H1 (cell line): ENCODE measurements at regions not wholly inside any gene's neighbourhood (a gene's known extent, or its start where the extent isn't known, plus 50 kb on each side); places are given as distances from the start of the nearest gene placed in this dataset.

Experiments
- CTCF ChIA-PET: fragments of 300-600 bp; sonication (Branson Sonifier 250); formaldehyde crosslinking; loops from one replicate; lab custom pipeline; 2021; ENCODE audit not compliant: partially characterized antibody; lab: Charles Lee
- POLR2A ChIA-PET: fragments of 300-600 bp; sonication (Branson Sonifier 250); formaldehyde crosslinking; loops from one replicate; lab custom pipeline; 2021; ENCODE audit warnings: inconsistent platforms; ENCODE audit not compliant: partially characterized antibody; lab: Charles Lee
- DNase-seq, 2 experiments: peaks; one replicate each; pipeline versions ENCODE4 v3.0.0 to v3.0.0-alpha.2; 2010 to 2022; ENCODE audit warnings: low spot score in 2 of 2, low read depth in 1 of 2, mixed read lengths in 1 of 2
- FAIRE-seq: peaks from 2 replicates; lab custom pipeline; 2011; peaks lifted over from hg19 to GRCh38; lab: Jason Lieb, UNC
- H2AFZ ChIP-seq: 2 replicates; pipeline ENCODE4 v1.8.1; 2012; ENCODE audit warnings: low read length, inconsistent platforms
- H2AK5ac ChIP-seq: 2 replicates; pipeline ENCODE4 v1.6.1; 2013; ENCODE audit warnings: low read depth, low read length
- H2BK120ac ChIP-seq: replicated peaks from 2 replicates; pipeline ENCODE3; 2013; ENCODE audit warnings: low read depth, low read length, inconsistent platforms
- H2BK12ac ChIP-seq: 2 replicates; pipeline ENCODE4 v1.6.1; 2013; ENCODE audit warnings: low read depth, low read length
- H2BK15ac ChIP-seq: 2 replicates; pipeline ENCODE4 v1.6.1; 2013; ENCODE audit warnings: low read length
- H2BK20ac ChIP-seq: 2 replicates; pipeline ENCODE4 v1.6.1; 2013; ENCODE audit warnings: low read length
- H2BK5ac ChIP-seq: 2 replicates; pipeline ENCODE4 v1.6.1; 2013; ENCODE audit warnings: low read depth, low read length
- H3K14ac ChIP-seq: 2 replicates; pipeline ENCODE4 v1.6.1; 2013; ENCODE audit warnings: inconsistent platforms; ENCODE audit not compliant: insufficient read length
- H3K18ac ChIP-seq: 2 replicates; pipeline ENCODE4 v1.6.1; 2013; ENCODE audit warnings: low read length; ENCODE audit errors: extremely low read depth
- H3K23ac ChIP-seq: 2 replicates; pipeline ENCODE4 v1.6.1; 2013; ENCODE audit warnings: inconsistent platforms; ENCODE audit not compliant: insufficient read length
- H3K23me2 ChIP-seq: 2 replicates; pipeline ENCODE4 v1.6.1; 2013; ENCODE audit warnings: low read depth, low read length
- H3K27ac ChIP-seq: 2 replicates; pipeline ENCODE4 v1.6.1; 2011; ENCODE audit warnings: low read depth, low read length, inconsistent platforms
- H3K27me3 ChIP-seq, 4 experiments: replicated peaks in 1 of 4; 1 replicate in 1 of 4; 2 replicates in 3 of 4; pipeline versions ENCODE4 v1.6.1 to v1.8.1; 2011 to 2013; ENCODE audit warnings: low read length in 3 of 4, mild to moderate bottlenecking in 3 of 4, inconsistent platforms in 2 of 4, mixed read lengths in 2 of 4, moderate library complexity in 1 of 4; ENCODE audit not compliant: control insufficient read depth in 3 of 4, insufficient read depth in 3 of 4; ENCODE audit errors: extremely low read depth in 1 of 4
- H3K36me3 ChIP-seq, 4 experiments: 2 replicates each; pipeline versions ENCODE4 v1.6.1 to v1.8.1; 2011 to 2013; ENCODE audit warnings: mild to moderate bottlenecking in 4 of 4, low read length in 3 of 4, moderate library complexity in 2 of 4, control low read depth in 1 of 4, inconsistent platforms in 1 of 4; ENCODE audit not compliant: insufficient read depth in 4 of 4, control insufficient read depth in 2 of 4
- H3K4ac ChIP-seq: replicated peaks from 2 replicates; pipeline ENCODE3; 2013; ENCODE audit warnings: low read length, low read depth, mixed read lengths, inconsistent platforms; ENCODE audit not compliant: insufficient read length
- H3K4me1 ChIP-seq, 4 experiments: replicated peaks in 1 of 4; 1 replicate in 1 of 4; 2 replicates in 3 of 4; pipeline versions ENCODE4 v1.6.1 to v1.8.1; 2011 to 2013; ENCODE audit warnings: low read length in 3 of 4, inconsistent platforms in 2 of 4, mixed read lengths in 1 of 4; ENCODE audit not compliant: insufficient read depth in 4 of 4, control insufficient read depth in 3 of 4
- H3K4me2 ChIP-seq, 2 experiments: 2 replicates each; pipeline versions ENCODE4 v1.6.1 to v1.8.1; 2011 to 2013; ENCODE audit warnings: low read depth in 2 of 2, low read length in 2 of 2, control low read depth in 1 of 2, inconsistent platforms in 1 of 2, mild to moderate bottlenecking in 1 of 2; ENCODE audit not compliant: insufficient read depth in 1 of 2
- H3K4me3 ChIP-seq, 4 experiments: fragments of 200-600, 300-600 bp in 1 of 4; sonication (generic), shearing (Covaris generic), sonication (Bioruptor Twin) in 1 of 4; 2 replicates each; pipeline versions ENCODE4 v1.5.1 to v1.8.1; 2011 to 2016; ENCODE audit warnings: low read length in 4 of 4, low read depth in 3 of 4, control low read depth in 2 of 4, inconsistent platforms in 2 of 4, mild to moderate bottlenecking in 2 of 4, mixed read lengths in 1 of 4, moderate library complexity in 1 of 4; ENCODE audit not compliant: insufficient read depth in 2 of 4; ENCODE audit errors: extremely low read depth in 1 of 4
- H3K56ac ChIP-seq: replicated peaks from 2 replicates; pipeline ENCODE3; 2013; ENCODE audit warnings: low read depth, mild to moderate bottlenecking, mixed read lengths, low read length, inconsistent platforms; ENCODE audit not compliant: insufficient read length
- H3K79me1 ChIP-seq: 2 replicates; pipeline ENCODE4 v1.6.1; 2013; ENCODE audit warnings: low read depth, low read length, control low read depth
- H3K79me2 ChIP-seq, 2 experiments: 2 replicates each; pipeline versions ENCODE4 v1.6.1 to v1.8.1; 2012 to 2013; ENCODE audit warnings: low read length in 2 of 2, mild to moderate bottlenecking in 2 of 2, inconsistent platforms in 1 of 2; ENCODE audit not compliant: insufficient read depth in 2 of 2, control insufficient read depth in 1 of 2
- H3K9ac ChIP-seq, 4 experiments: replicated peaks in 1 of 4; 1 replicate in 1 of 4; 2 replicates in 3 of 4; pipeline versions ENCODE4 v1.6.1 to v1.8.1; 2011 to 2013; ENCODE audit warnings: low read depth in 3 of 4, low read length in 3 of 4, control low read depth in 2 of 4, mild to moderate bottlenecking in 2 of 4, moderate library complexity in 2 of 4, inconsistent platforms in 1 of 4; ENCODE audit errors: extremely low read depth in 1 of 4
- H3K9me3 ChIP-seq, 2 experiments: 2 replicates each; pipeline versions ENCODE4 v1.6.1 to v1.8.1; 2012 to 2013; ENCODE audit warnings: mild to moderate bottlenecking in 2 of 2, moderate library complexity in 2 of 2, control low read depth in 1 of 2, inconsistent platforms in 1 of 2, low read depth in 1 of 2, low read length in 1 of 2, mixed read lengths in 1 of 2; ENCODE audit not compliant: insufficient read depth in 2 of 2
- H4K20me1 ChIP-seq, 2 experiments: replicated peaks in 1 of 2; 2 replicates each; pipeline versions ENCODE3 to v1.8.1; 2011 to 2013; ENCODE audit warnings: inconsistent platforms in 2 of 2, low read length in 2 of 2, mild to moderate bottlenecking in 1 of 2; ENCODE audit not compliant: insufficient read depth in 2 of 2, control insufficient read depth in 1 of 2
- H4K5ac ChIP-seq: 2 replicates; pipeline ENCODE4 v1.6.1; 2013; ENCODE audit warnings: low read length, low read depth, mixed read lengths, inconsistent platforms; ENCODE audit not compliant: insufficient read length
- H4K8ac ChIP-seq: 2 replicates; pipeline ENCODE4 v1.8.0; 2013; ENCODE audit warnings: mild to moderate bottlenecking, moderate library complexity, low read length, inconsistent platforms; ENCODE audit not compliant: insufficient read depth; ENCODE audit errors: extremely low read depth
- H4K91ac ChIP-seq: replicated peaks from 2 replicates; pipeline ENCODE3; 2013; ENCODE audit warnings: low read length, mixed read lengths, inconsistent platforms; ENCODE audit not compliant: insufficient read length
- ASH2L ChIP-seq: fragments of 200-600, 300-600 bp; sonication (generic); IDR thresholded peaks from one replicate; pipeline ENCODE4 v1.7.1; 2017; ENCODE audit warnings: low read length
- ATF2 ChIP-seq: IDR thresholded peaks from 2 replicates; pipeline ENCODE4 v1.6.1; 2012; ENCODE audit warnings: low read length, inconsistent platforms
- GTF2F1 ChIP-seq: IDR thresholded peaks from 2 replicates; pipeline ENCODE4 v1.6.1; 2012; ENCODE audit warnings: low read depth, low read length, improper control_type of control experiment, borderline replicate concordance
- HDAC6 ChIP-seq: IDR thresholded peaks from one replicate; pipeline ENCODE4 v1.7.1; 2012; ENCODE audit warnings: low read depth, mild to moderate bottlenecking, inconsistent platforms, low read length, moderate library complexity
- JUN ChIP-seq: IDR thresholded peaks from 2 replicates; pipeline ENCODE4 v1.6.1; 2011; ENCODE audit warnings: low read depth, mild to moderate bottlenecking, improper control_type of control experiment, low read length
- JUND ChIP-seq: IDR thresholded peaks from 2 replicates; pipeline ENCODE4 v1.6.1; 2011; ENCODE audit warnings: mild to moderate bottlenecking, improper control_type of control experiment, low read length
- KDM4A ChIP-seq: IDR thresholded peaks from one replicate; pipeline ENCODE4 v1.7.1; 2012; ENCODE audit warnings: low read depth, mild to moderate bottlenecking, moderate library complexity, low read length, inconsistent platforms; ENCODE audit not compliant: severe bottlenecking
- NANOG ChIP-seq: IDR thresholded peaks from 2 replicates; pipeline ENCODE4 v1.6.1; 2011; ENCODE audit warnings: low read length, low read depth, mild to moderate bottlenecking, inconsistent platforms; ENCODE audit not compliant: insufficient read depth, poor library complexity, severe bottlenecking
- SP2 ChIP-seq: IDR thresholded peaks from 2 replicates; pipeline ENCODE4 v1.6.1; 2012; ENCODE audit warnings: mild to moderate bottlenecking, low read length, inconsistent platforms
- ZNF274 ChIP-seq: IDR thresholded peaks from 2 replicates; pipeline ENCODE4 v1.7.0; 2012; ENCODE audit warnings: low read length, borderline replicate concordance; ENCODE audit errors: extremely low read depth
- WGBS, 2 experiments: shearing (Covaris generic) in 1 of 2; methylation state at CpG; one replicate each; pipeline versions ENCODE4 v1.1.6 to v1.1.7; 2013 to 2015; ENCODE audit warnings: low lambda C conversion rate in 2 of 2, mixed read lengths in 2 of 2, inconsistent platforms in 1 of 2, low coverage in 1 of 2, missing lambda C conversion rate in 1 of 2; ENCODE audit not compliant: insufficient replicate concordance in 2 of 2, insufficient coverage in 1 of 2, insufficient read length in 1 of 2; ENCODE audit errors: extremely low coverage in 1 of 2, missing lambda C conversion rate in 1 of 2; 5-methylcytosine and 5-hydroxymethylcytosine counted together
- TF ChIP-seq, protein P1 (sequence below): IDR thresholded peaks from 2 replicates; pipeline ENCODE4 v1.6.1; 2011; ENCODE audit warnings: low read length, improper control_type of control experiment

- POLR2A ChIA-PET, result no interaction called here
- H3K79me2 ChIP-seq, result no peaks in the 10 kb centered on the region
- DNase-seq (no peak), FAIRE-seq (no peak)
- H3K4me2 ChIP-seq, result no peak overlapping the region
- H4K91ac ChIP-seq, result no peak overlapping the region
- H2BK5ac ChIP-seq, result no peak overlapping the region
- no peak overlapping the region for H4K8ac ChIP-seq
- H3K79me1 ChIP-seq, result no peaks in the 10 kb centered on the region
- H3K23ac ChIP-seq, result no peak overlapping the region
- WGBS, 2 experiments, result 79% methylated on average over 3 of the region's 3 CpGs; no CpG with 5 or more reads in 1 of the 2 experiments
- no peak overlapping the region for H2AFZ ChIP-seq
- H3K27me3 ChIP-seq, result no peaks in the 10 kb centered on the region
- H2AK5ac ChIP-seq, result no peak overlapping the region
- H3K4me3 ChIP-seq, result no peak overlapping the region
- CTCF ChIA-PET, result interaction anchor here (0.8 to 1.8 kb wide), 7 partner anchors 8 to 202 kb away, joined by 3 to 6 read pairs (median 3); no protein-coding TSS in a partner anchor
- no peak overlapping the region for H3K4ac ChIP-seq
- no peak overlapping the region for H3K27ac ChIP-seq
- no peak overlapping the region for H2BK12ac ChIP-seq
- H3K9ac ChIP-seq, result no peak overlapping the region
- H3K36me3 ChIP-seq, result peaks cover 0 to 3% (median 0%) of the 10 kb centered on the region in 4 experiments; a peak in 1 of 8 replicates
- H3K56ac ChIP-seq, result no peak overlapping the region
- no peaks in the 10 kb centered on the region for H4K20me1 ChIP-seq
- H2BK20ac ChIP-seq, result no peak overlapping the region
- H3K9me3 ChIP-seq, result peaks cover 0 to 9% of the 10 kb centered on the region in 2 experiments; a peak in 2 of 4 replicates
- H3K23me2 ChIP-seq, result no peaks in the 10 kb centered on the region
- no peak overlapping the region for H4K5ac ChIP-seq
- H3K18ac ChIP-seq, result no peak overlapping the region
- H3K14ac ChIP-seq, result no peak overlapping the region
- H2BK15ac ChIP-seq, result no peak overlapping the region
- no peak overlapping the region for H2BK120ac ChIP-seq
- peaks cover 0 to 4% (median 0%) of the 10 kb centered on the region in 4 experiments; a peak in 2 of 7 replicates for H3K4me1 ChIP-seq
- TF ChIP-seq, protein P1, sequence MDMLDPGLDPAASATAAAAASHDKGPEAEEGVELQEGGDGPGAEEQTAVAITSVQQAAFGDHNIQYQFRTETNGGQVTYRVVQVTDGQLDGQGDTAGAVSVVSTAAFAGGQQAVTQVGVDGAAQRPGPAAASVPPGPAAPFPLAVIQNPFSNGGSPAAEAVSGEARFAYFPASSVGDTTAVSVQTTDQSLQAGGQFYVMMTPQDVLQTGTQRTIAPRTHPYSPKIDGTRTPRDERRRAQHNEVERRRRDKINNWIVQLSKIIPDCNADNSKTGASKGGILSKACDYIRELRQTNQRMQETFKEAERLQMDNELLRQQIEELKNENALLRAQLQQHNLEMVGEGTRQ, result no peak
- TF ChIP-seq HDAC6, result no peak
- TF ChIP-seq JUN, result no peak
- TF ChIP-seq SP2, result no peak
- TF ChIP-seq JUND, result no peak
- no peak for TF ChIP-seq GTF2F1
- no peak for TF ChIP-seq ASH2L
- TF ChIP-seq NANOG, result no peak
- no peak for TF ChIP-seq ZNF274
- no peak for TF ChIP-seq ATF2
- no peak for TF ChIP-seq KDM4A
Observed at GRCh38 chr3:16802389-16802788, 82.4 kb upstream of the PLCL2 start.
